ENCODE measurements at regions not wholly inside any gene's neighbourhood (a gene's known extent, or its start where the extent isn't known, plus 50 kb on each side); places are given as distances from the start of the nearest gene placed in this dataset.

GRCh38 chr6:126235363-126235762, 104.6 kb upstream of the CENPW start:
- ChIA-PET POLR2A (no interaction called here), CTCF (no interaction called here)
- no peaks in the 10 kb centered on the region for H3K36me3 Mint-ChIP-seq (ENCODE audit: insufficient read depth, unreplicated experiment)
- Histone ChIP-seq H3K9me3 (no peaks in the 10 kb centered on the region), H3K4me3 (ENCODE audit: low read depth, low read length) (no peak overlapping the region), H3K27me3 (replicated peaks; ENCODE audit: control insufficient read depth, insufficient read depth, low read length) (no peaks in the 10 kb centered on the region), H3K36me3 (ENCODE audit: control insufficient read depth, insufficient read depth, low read length) (no peaks in the 10 kb centered on the region), H3K4me1 (no peaks in the 10 kb centered on the region)
- peaks cover 9% of the 10 kb centered on the region for H3K9me3 Mint-ChIP-seq (ENCODE audit: unreplicated experiment)
- H3K4me3 Mint-ChIP-seq (ENCODE audit: unreplicated experiment): no peak overlapping the region
- H3K4me1 Mint-ChIP-seq (ENCODE audit: low read depth, unreplicated experiment): no peaks in the 10 kb centered on the region
- no peak for TF ChIP-seq CTCF (IDR thresholded peaks at IDR 0.05; ENCODE audit: insufficient read depth in 1 of 2, low read depth in 1 of 2, low read length in 1 of 2, severe bottlenecking in 1 of 2, unreplicated experiment in 1 of 2)
- no peak overlapping the region for H3K27ac Mint-ChIP-seq (ENCODE audit: unreplicated experiment)
- intact Hi-C loops (cut with micrococcal nuclease; ENCODE audit: unreplicated experiment): no loop called here
- BruUV-seq (replicated peaks): no TSS peak
- no peak for DNase-seq
- H3K27me3 Mint-ChIP-seq (ENCODE audit: insufficient read depth, unreplicated experiment): no peaks in the 10 kb centered on the region

GRCh38 chr6:126245077-126245476, 94.8 kb upstream of the CENPW start:
- CTCF ChIA-PET: no interaction called here
- no peaks in the 10 kb centered on the region for H3K4me1 ChIP-seq
- POLR2A ChIA-PET: no interaction called here
- no peak for DNase-seq
- no peak overlapping the region for H3K27ac Mint-ChIP-seq (ENCODE audit: unreplicated experiment)
- no peaks in the 10 kb centered on the region for H3K36me3 ChIP-seq (ENCODE audit: control insufficient read depth, insufficient read depth, low read length)
- BruUV-seq (replicated peaks): no TSS peak
- no peaks in the 10 kb centered on the region for H3K27me3 Mint-ChIP-seq (ENCODE audit: insufficient read depth, unreplicated experiment)
- peaks cover 2% of the 10 kb centered on the region for H3K9me3 Mint-ChIP-seq (ENCODE audit: unreplicated experiment)
- no peak for TF ChIP-seq CTCF (IDR thresholded peaks at IDR 0.05; ENCODE audit: insufficient read depth in 1 of 2, low read depth in 1 of 2, low read length in 1 of 2, severe bottlenecking in 1 of 2, unreplicated experiment in 1 of 2)
- no peaks in the 10 kb centered on the region for H3K9me3 ChIP-seq
- no peaks in the 10 kb centered on the region for H3K36me3 Mint-ChIP-seq (ENCODE audit: insufficient read depth, unreplicated experiment)
- no peak overlapping the region for H3K4me3 ChIP-seq (ENCODE audit: low read depth, low read length)
- no peaks in the 10 kb centered on the region for H3K4me1 Mint-ChIP-seq (ENCODE audit: low read depth, unreplicated experiment)
- no peak overlapping the region for H3K4me3 Mint-ChIP-seq (ENCODE audit: unreplicated experiment)
- no peaks in the 10 kb centered on the region for H3K27me3 ChIP-seq (replicated peaks; ENCODE audit: control insufficient read depth, insufficient read depth, low read length)
- intact Hi-C loops (cut with micrococcal nuclease; ENCODE audit: unreplicated experiment): no loop called here

- Histone ChIP-seq H3K4me3 (ENCODE audit: low read depth, low read length) (no peak overlapping the region), H3K36me3 (ENCODE audit: control insufficient read depth, insufficient read depth, low read length) (no peaks in the 10 kb centered on the region), H3K4me1 (no peaks in the 10 kb centered on the region), H3K9me3 (no peaks in the 10 kb centered on the region), H3K27me3 (replicated peaks; ENCODE audit: control insufficient read depth, insufficient read depth, low read length) (no peaks in the 10 kb centered on the region)
- Mint-ChIP-seq H3K4me1 (ENCODE audit: low read depth, unreplicated experiment) (no peaks in the 10 kb centered on the region), H3K9me3 (ENCODE audit: unreplicated experiment) (no peaks in the 10 kb centered on the region), H3K36me3 (ENCODE audit: insufficient read depth, unreplicated experiment) (no peaks in the 10 kb centered on the region), H3K27ac (ENCODE audit: unreplicated experiment) (no peak overlapping the region), H3K4me3 (ENCODE audit: unreplicated experiment) (no peak overlapping the region), H3K27me3 (ENCODE audit: insufficient read depth, unreplicated experiment) (no peaks in the 10 kb centered on the region)
- intact Hi-C loops (cut with micrococcal nuclease; ENCODE audit: unreplicated experiment): no loop called here
- POLR2A ChIA-PET: no interaction called here
- BruUV-seq (replicated peaks): no TSS peak
- CTCF ChIA-PET: no interaction called here
- peak in 1 of 2 experiments; percentile 9 for DNase-seq
- no peak for TF ChIP-seq CTCF (IDR thresholded peaks at IDR 0.05; ENCODE audit: insufficient read depth in 1 of 2, low read depth in 1 of 2, low read length in 1 of 2, severe bottlenecking in 1 of 2, unreplicated experiment in 1 of 2)
These were observed 87.8 kb upstream of the CENPW start for GRCh38 chr6:126252154-126252553.

All from Caco-2 (cell line).